ENCODE measurements at regions not wholly inside any gene's neighbourhood (a gene's known extent, or its start where the extent isn't known, plus 50 kb on each side); places are given as distances from the start of the nearest gene placed in this dataset.

DNA sequence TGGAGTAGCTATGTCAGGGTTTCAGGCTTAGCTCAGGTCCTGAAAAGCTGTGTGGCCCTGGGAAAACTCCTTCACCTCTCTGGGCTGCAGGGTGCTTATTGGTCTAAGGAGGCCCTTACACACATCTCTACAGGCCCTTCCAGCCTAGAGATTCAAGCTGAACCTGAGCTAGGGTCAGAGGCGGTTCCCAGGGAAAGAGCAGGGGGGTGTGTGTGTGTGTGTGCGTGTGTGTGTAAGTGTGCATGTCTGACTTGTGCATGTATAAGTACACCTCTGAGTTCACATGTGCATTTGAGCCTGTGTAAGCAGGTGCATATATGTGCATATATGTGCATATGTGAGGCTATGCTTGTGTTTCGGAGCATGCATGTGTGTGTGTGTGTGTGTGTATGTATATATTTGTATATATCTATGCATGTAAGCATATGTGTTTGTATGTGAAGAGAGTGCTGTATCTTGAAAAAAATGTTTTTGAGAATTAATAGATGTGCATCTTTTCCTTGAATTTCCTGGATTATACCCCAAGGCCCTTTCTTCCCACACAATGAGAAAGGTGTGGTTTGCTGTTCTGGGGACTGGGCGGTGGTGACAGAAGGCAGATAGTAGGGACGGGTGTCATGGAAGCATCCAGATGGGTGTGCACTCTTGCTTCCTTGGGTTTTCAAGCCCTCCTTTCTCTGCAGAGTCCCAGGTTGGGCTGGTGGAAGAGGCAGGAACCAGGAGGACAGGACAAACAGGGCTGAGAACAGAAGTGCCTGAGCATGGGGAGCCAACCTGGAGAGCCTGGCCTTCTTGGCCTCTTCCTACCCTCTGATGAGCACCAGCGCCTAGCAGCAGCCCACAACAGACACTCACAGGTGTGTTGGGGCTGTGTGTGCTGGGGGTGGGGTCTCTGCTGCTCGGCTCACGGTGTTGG is 150.3 kb upstream of the TSHZ3 start:
- TF ChIP-seq, protein P1, sequence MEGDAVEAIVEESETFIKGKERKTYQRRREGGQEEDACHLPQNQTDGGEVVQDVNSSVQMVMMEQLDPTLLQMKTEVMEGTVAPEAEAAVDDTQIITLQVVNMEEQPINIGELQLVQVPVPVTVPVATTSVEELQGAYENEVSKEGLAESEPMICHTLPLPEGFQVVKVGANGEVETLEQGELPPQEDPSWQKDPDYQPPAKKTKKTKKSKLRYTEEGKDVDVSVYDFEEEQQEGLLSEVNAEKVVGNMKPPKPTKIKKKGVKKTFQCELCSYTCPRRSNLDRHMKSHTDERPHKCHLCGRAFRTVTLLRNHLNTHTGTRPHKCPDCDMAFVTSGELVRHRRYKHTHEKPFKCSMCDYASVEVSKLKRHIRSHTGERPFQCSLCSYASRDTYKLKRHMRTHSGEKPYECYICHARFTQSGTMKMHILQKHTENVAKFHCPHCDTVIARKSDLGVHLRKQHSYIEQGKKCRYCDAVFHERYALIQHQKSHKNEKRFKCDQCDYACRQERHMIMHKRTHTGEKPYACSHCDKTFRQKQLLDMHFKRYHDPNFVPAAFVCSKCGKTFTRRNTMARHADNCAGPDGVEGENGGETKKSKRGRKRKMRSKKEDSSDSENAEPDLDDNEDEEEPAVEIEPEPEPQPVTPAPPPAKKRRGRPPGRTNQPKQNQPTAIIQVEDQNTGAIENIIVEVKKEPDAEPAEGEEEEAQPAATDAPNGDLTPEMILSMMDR (IDR thresholded peaks at IDR 0.05) = no peak
- TF ChIP-seq POLR2A (IDR thresholded peaks at IDR 0.05) (no peak), POLR2AphosphoS5 (IDR thresholded peaks at IDR 0.05; ENCODE audit: insufficient read depth in 1 of 2, low read depth in 1 of 2) (no peak)
